ENCODE measurements at regions not wholly inside any gene's neighbourhood (a gene's known extent, or its start where the extent isn't known, plus 50 kb on each side); places are given as distances from the start of the nearest gene placed in this dataset.

- Histone ChIP-seq H3K27ac (ENCODE audit: insufficient read depth, low read depth, low read length, poor library complexity, severe bottlenecking) (no peak overlapping the region), H3K36me3 (ENCODE audit: control insufficient read depth, insufficient read depth, low read length) (no peaks in the 10 kb centered on the region), H3K4me1 (ENCODE audit: control insufficient read depth, insufficient read depth, low read length) (no peaks in the 10 kb centered on the region), H3K4me3 (ENCODE audit: insufficient read depth, low read depth, low read length) (no peak overlapping the region), H3K9me3 (ENCODE audit: control insufficient read depth, low read length) (no peaks in the 10 kb centered on the region), H3K27me3 (ENCODE audit: control insufficient read depth, insufficient read depth, low read length, poor library complexity, severe bottlenecking) (no peaks in the 10 kb centered on the region)
- WGBS, 2 experiments, result 61 to 64% methylated on average over 3 of the region's 3 CpGs
Observed at GRCh38 chr5:32514806-32515205, 70.3 kb upstream of the ZFR start.

- 92 to 94% methylated on average over 2 of the region's 2 CpGs for WGBS, 2 experiments
- Histone ChIP-seq H3K4me3 (ENCODE audit: insufficient read depth, low read depth, low read length) (no peak overlapping the region), H3K36me3 (ENCODE audit: control insufficient read depth, insufficient read depth, low read length) (no peaks in the 10 kb centered on the region), H3K27ac (ENCODE audit: insufficient read depth, low read depth, low read length, poor library complexity, severe bottlenecking) (no peak overlapping the region), H3K9me3 (ENCODE audit: control insufficient read depth, low read length) (no peaks in the 10 kb centered on the region), H3K27me3 (ENCODE audit: control insufficient read depth, insufficient read depth, low read length, poor library complexity, severe bottlenecking) (no peaks in the 10 kb centered on the region), H3K4me1 (ENCODE audit: control insufficient read depth, insufficient read depth, low read length) (no peaks in the 10 kb centered on the region)
Observed at GRCh38 chr5:32512926-32513325, 68.4 kb upstream of the ZFR start.

GRCh38 chr5:32511776-32512374 lies 67.3 kb upstream of the ZFR start:
- no peak overlapping the region for H3K4me3 ChIP-seq (ENCODE audit: insufficient read depth, low read depth, low read length)
- no peaks in the 10 kb centered on the region for H3K9me3 ChIP-seq (ENCODE audit: control insufficient read depth, low read length)
- H3K27me3 ChIP-seq (ENCODE audit: control insufficient read depth, insufficient read depth, low read length, poor library complexity, severe bottlenecking), result no peaks in the 10 kb centered on the region
- 89 to 91% methylated on average over 8 to 9 of the region's 9 CpGs for WGBS, 2 experiments
- H3K27ac ChIP-seq (ENCODE audit: insufficient read depth, low read depth, low read length, poor library complexity, severe bottlenecking), result no peak overlapping the region
- H3K4me1 ChIP-seq (ENCODE audit: control insufficient read depth, insufficient read depth, low read length), result no peaks in the 10 kb centered on the region
- H3K36me3 ChIP-seq (ENCODE audit: control insufficient read depth, insufficient read depth, low read length), result no peaks in the 10 kb centered on the region

- WGBS, 2 experiments, result 0% methylated on average over 1 of the region's 1 CpG
Observed at GRCh38 chr5:32510860-32511259, 66.3 kb upstream of the ZFR start.

GRCh38 chr5:32508806-32509805 lies 64.6 kb upstream of the ZFR start:
- Histone ChIP-seq H3K27me3 (ENCODE audit: control insufficient read depth, insufficient read depth, low read length, poor library complexity, severe bottlenecking) (no peaks in the 10 kb centered on the region), H3K9me3 (ENCODE audit: control insufficient read depth, low read length) (no peaks in the 10 kb centered on the region), H3K4me3 (ENCODE audit: insufficient read depth, low read depth, low read length) (no peak overlapping the region), H3K27ac (ENCODE audit: insufficient read depth, low read depth, low read length, poor library complexity, severe bottlenecking) (no peak overlapping the region), H3K36me3 (ENCODE audit: control insufficient read depth, insufficient read depth, low read length) (no peaks in the 10 kb centered on the region), H3K4me1 (ENCODE audit: control insufficient read depth, insufficient read depth, low read length) (peaks cover 24% of the 10 kb centered on the region)
- 90 to 95% methylated on average over 8 of the region's 8 CpGs for WGBS, 2 experiments

More at GRCh38 chr5:32510860-32511259, 66.3 kb upstream of the ZFR start:
- Histone ChIP-seq H3K9me3 (ENCODE audit: control insufficient read depth, low read length) (no peaks in the 10 kb centered on the region), H3K36me3 (ENCODE audit: control insufficient read depth, insufficient read depth, low read length) (no peaks in the 10 kb centered on the region), H3K27ac (ENCODE audit: insufficient read depth, low read depth, low read length, poor library complexity, severe bottlenecking) (no peak overlapping the region), H3K4me1 (ENCODE audit: control insufficient read depth, insufficient read depth, low read length) (peaks cover 8% of the 10 kb centered on the region), H3K4me3 (ENCODE audit: insufficient read depth, low read depth, low read length) (no peak overlapping the region), H3K27me3 (ENCODE audit: control insufficient read depth, insufficient read depth, low read length, poor library complexity, severe bottlenecking) (no peaks in the 10 kb centered on the region)

- Histone ChIP-seq H3K4me3 (ENCODE audit: insufficient read depth, low read depth, low read length) (no peak overlapping the region), H3K36me3 (ENCODE audit: control insufficient read depth, insufficient read depth, low read length) (no peaks in the 10 kb centered on the region), H3K4me1 (ENCODE audit: control insufficient read depth, insufficient read depth, low read length) (peaks cover 24% of the 10 kb centered on the region), H3K27ac (ENCODE audit: insufficient read depth, low read depth, low read length, poor library complexity, severe bottlenecking) (no peak overlapping the region), H3K27me3 (ENCODE audit: control insufficient read depth, insufficient read depth, low read length, poor library complexity, severe bottlenecking) (no peaks in the 10 kb centered on the region), H3K9me3 (ENCODE audit: control insufficient read depth, low read length) (no peaks in the 10 kb centered on the region)
- WGBS, 2 experiments, result 84% methylated on average over 7 of the region's 7 CpGs
Observed at GRCh38 chr5:32507738-32508434, 63.3 kb upstream of the ZFR start.

- Histone ChIP-seq H3K9me3 (ENCODE audit: control insufficient read depth, low read length) (no peaks in the 10 kb centered on the region), H3K36me3 (ENCODE audit: control insufficient read depth, insufficient read depth, low read length) (no peaks in the 10 kb centered on the region), H3K4me3 (ENCODE audit: insufficient read depth, low read depth, low read length) (no peak overlapping the region), H3K4me1 (ENCODE audit: control insufficient read depth, insufficient read depth, low read length) (peaks cover 24% of the 10 kb centered on the region), H3K27ac (ENCODE audit: insufficient read depth, low read depth, low read length, poor library complexity, severe bottlenecking) (no peak overlapping the region), H3K27me3 (ENCODE audit: control insufficient read depth, insufficient read depth, low read length, poor library complexity, severe bottlenecking) (peaks cover 3% of the 10 kb centered on the region)
- WGBS, 2 experiments, result 89% methylated on average over 1 of the region's 1 CpG; no CpG with 5 or more reads in 1 of the 2 experiments
Observed at GRCh38 chr5:32506799-32507198, 62.3 kb upstream of the ZFR start.

- Histone ChIP-seq H3K36me3 (ENCODE audit: control insufficient read depth, insufficient read depth, low read length) (no peaks in the 10 kb centered on the region), H3K4me3 (ENCODE audit: insufficient read depth, low read depth, low read length) (no peak overlapping the region), H3K27ac (ENCODE audit: insufficient read depth, low read depth, low read length, poor library complexity, severe bottlenecking) (no peak overlapping the region), H3K27me3 (ENCODE audit: control insufficient read depth, insufficient read depth, low read length, poor library complexity, severe bottlenecking) (peaks cover 3% of the 10 kb centered on the region), H3K9me3 (ENCODE audit: control insufficient read depth, low read length) (no peaks in the 10 kb centered on the region), H3K4me1 (ENCODE audit: control insufficient read depth, insufficient read depth, low read length) (peaks cover 24% of the 10 kb centered on the region)
- WGBS, 2 experiments, result 70 to 72% methylated on average over 3 of the region's 3 CpGs
Observed at GRCh38 chr5:32506201-32506661, 61.7 kb upstream of the ZFR start.

- WGBS, 2 experiments, result 71 to 76% methylated on average over 2 of the region's 2 CpGs
- Histone ChIP-seq H3K36me3 (ENCODE audit: control insufficient read depth, insufficient read depth, low read length) (no peaks in the 10 kb centered on the region), H3K27me3 (ENCODE audit: control insufficient read depth, insufficient read depth, low read length, poor library complexity, severe bottlenecking) (peaks cover 6% of the 10 kb centered on the region), H3K4me1 (ENCODE audit: control insufficient read depth, insufficient read depth, low read length) (peaks cover 24% of the 10 kb centered on the region), H3K9me3 (ENCODE audit: control insufficient read depth, low read length) (no peaks in the 10 kb centered on the region), H3K27ac (ENCODE audit: insufficient read depth, low read depth, low read length, poor library complexity, severe bottlenecking) (no peak overlapping the region), H3K4me3 (ENCODE audit: insufficient read depth, low read depth, low read length) (no peak overlapping the region)
Observed at GRCh38 chr5:32505756-32506155, 61.2 kb upstream of the ZFR start.
